Endothelial cell (in vitro differentiated cells): ENCODE measurements at regions not wholly inside any gene's neighbourhood (a gene's known extent, or its start where the extent isn't known, plus 50 kb on each side); places are given as distances from the start of the nearest gene placed in this dataset.

Source experiments
- DNase-seq: peaks from one replicate; pipeline ENCODE4 v3.0.0; 2021; ENCODE audit warnings: low spot score
- H3K27ac Mint-ChIP-seq: one replicate; pipeline ENCODE4 v1.8.0; 2021; ENCODE audit warnings: mixed read lengths, inconsistent platforms; ENCODE audit not compliant: unreplicated experiment
- H3K27me3 Mint-ChIP-seq: one replicate; pipeline ENCODE4 v1.8.0; 2021; ENCODE audit warnings: mild to moderate bottlenecking, moderate library complexity, mixed read lengths, inconsistent platforms; ENCODE audit not compliant: unreplicated experiment
- H3K36me3 Mint-ChIP-seq: one replicate; pipeline ENCODE4 v1.8.0; 2021; ENCODE audit warnings: mild to moderate bottlenecking, low read depth, mixed read lengths, inconsistent platforms; ENCODE audit not compliant: unreplicated experiment
- H3K4me1 Mint-ChIP-seq: one replicate; pipeline ENCODE4 v1.8.0; 2021; ENCODE audit warnings: mild to moderate bottlenecking, mixed read lengths, inconsistent platforms; ENCODE audit not compliant: unreplicated experiment
- H3K4me3 Mint-ChIP-seq: one replicate; pipeline ENCODE4 v1.8.0; 2021; ENCODE audit warnings: mild to moderate bottlenecking, mixed read lengths, inconsistent platforms; ENCODE audit not compliant: unreplicated experiment
- H3K9me3 Mint-ChIP-seq: one replicate; pipeline ENCODE4 v1.8.0; 2021; ENCODE audit warnings: mixed read lengths, inconsistent platforms; ENCODE audit not compliant: unreplicated experiment
- TF ChIP-seq, protein P1 (sequence below): fragments of 200-600 bp; sonication (generic); IDR thresholded peaks from one replicate; pipeline ENCODE4 v1.5.0; 2021; ENCODE audit warnings: antibody characterized with exemption; ENCODE audit not compliant: unreplicated experiment

DNA sequence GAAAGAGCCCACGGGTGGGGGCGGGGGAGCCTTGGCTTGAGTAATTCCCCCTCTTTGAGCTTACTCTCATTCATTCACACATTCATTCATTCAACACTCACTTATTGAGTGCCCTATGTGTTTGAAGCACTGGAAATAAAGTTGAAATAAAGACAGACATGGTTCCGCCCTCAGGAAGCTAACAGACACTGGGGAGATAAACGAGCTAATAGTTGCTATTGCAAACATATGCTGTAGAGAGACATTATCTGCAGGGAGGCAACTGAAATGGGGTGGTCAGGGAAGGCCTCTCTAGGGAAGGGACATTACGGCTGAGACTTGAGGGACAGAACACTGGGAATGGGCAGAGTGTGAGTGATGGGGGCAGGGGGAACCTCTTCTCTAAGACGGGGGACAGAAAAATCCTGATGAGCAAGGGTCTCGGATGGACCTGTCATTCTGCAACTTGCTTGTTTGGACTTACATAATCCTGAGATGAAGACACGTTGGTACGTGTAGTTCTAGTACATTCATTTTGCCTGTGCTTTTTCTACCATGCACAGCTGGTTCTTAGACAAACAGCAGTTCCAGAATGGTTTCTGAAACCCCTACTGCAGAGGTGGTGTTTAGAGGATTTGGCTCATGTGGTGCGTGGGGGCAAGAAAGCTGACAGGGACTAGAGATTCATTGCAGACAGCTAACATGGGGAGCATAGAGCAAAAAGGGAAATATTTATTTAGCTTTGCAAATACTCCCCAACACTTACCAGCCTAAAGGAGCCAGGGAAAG lies 71.1 kb upstream of the BLCAP start:
- Mint-ChIP-seq H3K27ac (no peak overlapping the region), H3K27me3 (no peaks in the 10 kb centered on the region), H3K4me1 (no peaks in the 10 kb centered on the region), H3K4me3 (no peak overlapping the region), H3K36me3 (no peaks in the 10 kb centered on the region), H3K9me3 (no peaks in the 10 kb centered on the region)
- TF ChIP-seq, protein P1, sequence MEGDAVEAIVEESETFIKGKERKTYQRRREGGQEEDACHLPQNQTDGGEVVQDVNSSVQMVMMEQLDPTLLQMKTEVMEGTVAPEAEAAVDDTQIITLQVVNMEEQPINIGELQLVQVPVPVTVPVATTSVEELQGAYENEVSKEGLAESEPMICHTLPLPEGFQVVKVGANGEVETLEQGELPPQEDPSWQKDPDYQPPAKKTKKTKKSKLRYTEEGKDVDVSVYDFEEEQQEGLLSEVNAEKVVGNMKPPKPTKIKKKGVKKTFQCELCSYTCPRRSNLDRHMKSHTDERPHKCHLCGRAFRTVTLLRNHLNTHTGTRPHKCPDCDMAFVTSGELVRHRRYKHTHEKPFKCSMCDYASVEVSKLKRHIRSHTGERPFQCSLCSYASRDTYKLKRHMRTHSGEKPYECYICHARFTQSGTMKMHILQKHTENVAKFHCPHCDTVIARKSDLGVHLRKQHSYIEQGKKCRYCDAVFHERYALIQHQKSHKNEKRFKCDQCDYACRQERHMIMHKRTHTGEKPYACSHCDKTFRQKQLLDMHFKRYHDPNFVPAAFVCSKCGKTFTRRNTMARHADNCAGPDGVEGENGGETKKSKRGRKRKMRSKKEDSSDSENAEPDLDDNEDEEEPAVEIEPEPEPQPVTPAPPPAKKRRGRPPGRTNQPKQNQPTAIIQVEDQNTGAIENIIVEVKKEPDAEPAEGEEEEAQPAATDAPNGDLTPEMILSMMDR = no peak
- DNase-seq = no peak

DNA sequence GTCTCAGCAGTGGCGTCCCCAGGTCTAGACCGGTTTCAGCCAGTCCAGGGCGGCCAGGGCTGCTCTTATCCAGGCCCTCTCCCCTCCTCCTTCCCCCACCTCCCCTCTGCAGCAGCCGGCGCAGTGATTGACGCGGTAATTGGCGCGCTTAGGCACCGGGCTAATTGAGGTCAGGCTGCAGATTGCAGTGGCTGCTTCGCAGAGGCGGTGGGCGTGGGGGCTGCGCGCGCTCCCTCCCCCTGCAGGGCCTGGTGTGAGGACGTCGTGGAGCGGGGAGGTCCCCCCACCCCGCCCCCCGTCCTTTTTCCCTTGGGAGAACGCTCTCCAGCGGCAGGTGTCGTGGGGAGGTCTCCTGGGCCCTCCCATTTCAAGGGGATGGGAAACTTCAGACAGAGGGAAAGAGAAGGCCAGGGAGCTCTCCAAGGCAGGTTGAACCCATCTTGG lies 70.4 kb upstream of the BLCAP start:
- H3K4me3 Mint-ChIP-seq = no peak overlapping the region

DNA sequence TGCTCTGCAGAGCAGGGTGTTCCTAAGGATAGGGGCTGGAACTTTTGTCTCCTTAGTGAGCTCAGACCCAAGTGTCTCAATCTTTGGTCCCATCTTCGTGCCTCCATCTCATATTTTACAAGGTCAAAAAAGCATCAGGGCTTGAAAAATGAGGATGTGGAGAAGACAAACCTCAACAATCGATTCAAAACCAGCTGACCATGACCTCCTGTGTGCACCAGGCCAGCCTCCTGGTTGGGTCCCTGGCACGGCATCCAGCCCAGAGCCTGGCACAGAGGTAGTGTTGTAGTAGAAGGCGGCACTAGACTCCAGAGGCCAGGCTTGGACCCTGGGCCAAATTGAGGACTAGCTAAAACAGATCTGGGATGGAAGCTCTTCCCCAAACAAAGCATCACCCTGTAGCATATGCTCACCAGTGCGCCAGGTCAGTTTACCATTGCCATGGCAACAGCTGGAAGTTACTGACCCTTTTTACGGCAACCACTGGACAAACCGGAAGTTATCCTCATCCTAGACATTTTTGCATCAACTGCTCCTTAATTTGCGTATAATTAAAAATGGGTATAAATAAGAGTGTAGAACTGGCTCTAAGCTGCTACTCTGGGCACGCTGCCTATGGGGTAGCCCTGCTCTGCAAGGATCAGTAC lies 69.3 kb upstream of the BLCAP start:
- H3K4me3 Mint-ChIP-seq = no peak overlapping the region
- no peaks in the 10 kb centered on the region for H3K4me1 Mint-ChIP-seq
- H3K36me3 Mint-ChIP-seq = no peaks in the 10 kb centered on the region
- no peak overlapping the region for H3K27ac Mint-ChIP-seq
- H3K27me3 Mint-ChIP-seq = peaks cover 2% of the 10 kb centered on the region
- TF ChIP-seq, protein P1 = no peak
- no peaks in the 10 kb centered on the region for H3K9me3 Mint-ChIP-seq
- no peak for DNase-seq

More for the DNA sequence above, 70.4 kb upstream of the BLCAP start:
- H3K36me3 Mint-ChIP-seq = no peaks in the 10 kb centered on the region
- no peaks in the 10 kb centered on the region for H3K9me3 Mint-ChIP-seq
- no peak for DNase-seq
- no peak overlapping the region for H3K27ac Mint-ChIP-seq
- peaks cover 2% of the 10 kb centered on the region for H3K27me3 Mint-ChIP-seq
- TF ChIP-seq, protein P1 = no peak
- no peaks in the 10 kb centered on the region for H3K4me1 Mint-ChIP-seq

DNA sequence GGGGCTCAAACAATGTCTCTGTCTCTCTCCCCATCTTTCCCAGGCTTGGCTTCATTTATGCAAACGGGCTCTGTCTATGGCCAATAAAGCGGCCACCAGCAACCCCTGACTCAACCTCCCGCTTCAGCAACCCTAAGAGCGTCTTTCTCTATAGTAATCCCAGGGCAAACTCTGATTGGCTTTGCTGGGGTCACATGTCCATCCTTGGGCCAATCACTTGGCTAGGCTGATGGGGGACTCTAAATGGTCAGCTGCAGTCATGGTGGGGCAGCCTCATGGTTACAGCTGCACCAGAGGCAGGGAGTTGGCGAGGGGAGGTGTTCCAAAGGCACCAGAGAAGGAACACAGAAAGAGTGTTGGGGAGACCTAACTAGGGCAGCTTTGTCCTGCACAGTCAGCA lies 68.5 kb upstream of the BLCAP start:
- Mint-ChIP-seq H3K27me3 (peaks cover 5% of the 10 kb centered on the region), H3K9me3 (no peaks in the 10 kb centered on the region), H3K27ac (no peak overlapping the region), H3K4me1 (peaks cover 5% of the 10 kb centered on the region), H3K36me3 (no peaks in the 10 kb centered on the region), H3K4me3 (no peak overlapping the region)
- DNase-seq = no peak
- TF ChIP-seq, protein P1 = no peak

DNA sequence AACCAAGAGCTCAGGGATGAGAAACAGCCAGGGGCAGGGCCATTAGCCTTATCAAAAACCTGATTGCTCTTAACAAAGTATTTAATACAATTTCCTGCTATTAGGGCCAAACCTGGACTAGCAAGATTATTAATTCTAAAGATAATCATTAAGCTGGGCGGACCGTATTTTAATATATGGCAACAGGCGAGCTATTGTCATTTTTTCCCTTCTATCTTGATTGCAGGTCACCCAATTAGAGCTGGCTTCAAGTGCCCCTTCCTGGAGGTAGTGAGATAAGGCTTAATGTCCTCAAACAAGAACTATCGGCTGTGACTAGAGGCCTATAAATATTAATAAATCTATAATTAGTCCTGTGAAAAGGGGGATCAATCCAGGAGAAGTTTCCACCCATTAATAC lies 66.0 kb upstream of the BLCAP start:
- no peaks in the 10 kb centered on the region for H3K36me3 Mint-ChIP-seq
- H3K4me1 Mint-ChIP-seq = peaks cover 12% of the 10 kb centered on the region
- no peak overlapping the region for H3K4me3 Mint-ChIP-seq
- H3K9me3 Mint-ChIP-seq = no peaks in the 10 kb centered on the region
- H3K27ac Mint-ChIP-seq = no peak overlapping the region
- H3K27me3 Mint-ChIP-seq = peaks cover 6% of the 10 kb centered on the region
- TF ChIP-seq, protein P1 = no peak
- no peak for DNase-seq
